NCI-H69 (cell line): ENCODE measurements at regions not wholly inside any gene's neighbourhood (a gene's known extent, or its start where the extent isn't known, plus 50 kb on each side); places are given as distances from the start of the nearest gene placed in this dataset.
"Not testable (repeated sequence)": the region's sequence is repeated elsewhere in the genome, so short reads cannot be mapped to it uniquely, and the experiment has no call there.

Experiments
- DNase-seq: peaks from one replicate; lab custom pipeline; 2025; lab: John Stamatoyannopoulos, UW

DNA sequence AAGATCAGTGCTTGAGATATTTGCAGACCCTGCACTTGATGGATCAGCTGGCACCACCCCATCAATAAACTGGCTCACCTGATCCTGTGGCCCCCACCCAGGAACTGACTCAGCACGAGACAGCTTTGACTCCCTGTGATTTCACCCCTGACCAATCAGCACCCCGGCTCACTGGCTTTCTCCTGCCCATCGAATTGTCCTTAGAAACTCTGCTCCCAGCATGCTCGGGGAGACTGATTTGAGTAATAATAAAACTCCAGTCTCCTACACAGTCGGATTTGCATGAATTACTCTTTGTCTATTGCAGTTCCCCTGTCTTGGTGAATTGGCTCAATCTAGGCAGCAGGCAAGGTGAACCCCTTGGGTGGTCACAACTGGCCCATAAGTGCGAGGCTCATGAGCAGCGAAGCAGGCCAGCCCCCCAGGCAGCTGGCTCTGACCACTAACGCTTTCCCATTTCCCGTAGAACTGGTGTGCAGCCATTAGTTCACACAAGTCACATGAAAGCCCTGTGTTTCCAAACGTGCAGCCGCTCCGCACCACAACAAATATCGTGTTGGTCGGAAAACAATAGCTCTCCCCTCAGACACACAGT, 79.6 kb downstream of the RSPH3 start:
- peak; percentile 19 for DNase-seq

DNA sequence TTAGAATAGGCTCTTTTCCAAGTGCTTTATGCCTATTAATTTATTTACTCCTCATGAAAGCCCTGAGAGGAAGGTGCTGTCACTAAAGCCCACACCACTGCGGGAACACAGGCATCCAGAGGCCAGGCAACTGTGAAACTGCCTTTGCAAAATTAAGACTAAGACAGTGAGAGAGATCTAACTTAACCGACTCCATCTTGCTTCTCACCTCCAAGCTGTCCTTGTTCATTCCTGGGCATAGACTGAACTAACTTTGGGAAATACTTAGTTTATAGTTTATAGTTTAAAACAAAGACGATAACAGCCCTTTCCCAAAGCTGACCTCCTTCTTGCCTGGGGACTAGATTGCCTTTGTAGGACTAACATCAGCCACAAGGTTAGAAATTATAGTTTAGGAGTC, 80.1 kb downstream of the RSPH3 start:
- DNase-seq, result peak; percentile 10

GRCh38 chr6:158916617-158917016, 83.4 kb downstream of the RSPH3 start:
- no peak for DNase-seq

- DNase-seq, result no peak
Measured at GRCh38 chr6:158914923-158915322, 85.1 kb downstream of the RSPH3 start.

DNA sequence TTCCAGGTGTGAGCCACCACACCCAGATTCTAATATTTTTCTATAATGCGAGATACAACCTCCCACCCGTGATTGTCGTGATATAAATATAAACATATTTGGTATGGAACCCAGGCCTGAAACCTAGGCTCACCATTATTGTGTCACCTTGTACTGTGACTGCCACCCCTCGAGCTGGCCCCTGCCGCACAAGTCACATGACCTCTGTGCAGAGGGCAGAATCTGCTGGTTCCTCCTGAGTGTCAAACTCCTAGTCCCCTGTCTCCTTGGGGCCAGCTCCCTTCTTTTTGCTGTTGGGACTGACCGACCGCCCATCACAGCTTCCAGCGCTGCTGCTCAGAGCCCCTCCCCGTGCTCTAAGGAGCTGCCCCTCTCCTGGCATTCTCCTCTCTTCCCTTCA, 86.4 kb downstream of the RSPH3 start:
- DNase-seq, result no peak

DNA sequence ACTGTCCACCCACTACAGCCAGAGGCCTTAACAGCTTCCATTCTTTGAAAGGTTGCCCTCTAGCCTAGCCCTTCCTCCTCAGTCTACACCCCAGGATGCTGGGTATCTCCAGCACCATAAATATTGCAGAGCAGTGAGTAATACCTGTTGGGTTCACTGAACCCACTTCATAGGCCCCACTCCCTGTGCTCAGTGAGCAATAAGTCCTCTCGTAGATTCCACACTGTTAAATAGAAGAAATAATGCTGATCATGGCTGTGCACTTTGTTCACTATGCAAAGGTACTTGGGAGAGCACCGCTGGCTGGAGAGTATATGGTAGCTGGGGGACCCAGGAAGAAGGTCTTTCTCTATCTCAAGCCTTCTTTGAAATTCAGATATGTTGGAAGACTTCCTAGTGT, 87.3 kb downstream of the RSPH3 start:
- DNase-seq, result no peak

- DNase-seq, result peak; percentile 92
Measured at GRCh38 chr6:158911746-158912480, 88.1 kb downstream of the RSPH3 start.

DNA sequence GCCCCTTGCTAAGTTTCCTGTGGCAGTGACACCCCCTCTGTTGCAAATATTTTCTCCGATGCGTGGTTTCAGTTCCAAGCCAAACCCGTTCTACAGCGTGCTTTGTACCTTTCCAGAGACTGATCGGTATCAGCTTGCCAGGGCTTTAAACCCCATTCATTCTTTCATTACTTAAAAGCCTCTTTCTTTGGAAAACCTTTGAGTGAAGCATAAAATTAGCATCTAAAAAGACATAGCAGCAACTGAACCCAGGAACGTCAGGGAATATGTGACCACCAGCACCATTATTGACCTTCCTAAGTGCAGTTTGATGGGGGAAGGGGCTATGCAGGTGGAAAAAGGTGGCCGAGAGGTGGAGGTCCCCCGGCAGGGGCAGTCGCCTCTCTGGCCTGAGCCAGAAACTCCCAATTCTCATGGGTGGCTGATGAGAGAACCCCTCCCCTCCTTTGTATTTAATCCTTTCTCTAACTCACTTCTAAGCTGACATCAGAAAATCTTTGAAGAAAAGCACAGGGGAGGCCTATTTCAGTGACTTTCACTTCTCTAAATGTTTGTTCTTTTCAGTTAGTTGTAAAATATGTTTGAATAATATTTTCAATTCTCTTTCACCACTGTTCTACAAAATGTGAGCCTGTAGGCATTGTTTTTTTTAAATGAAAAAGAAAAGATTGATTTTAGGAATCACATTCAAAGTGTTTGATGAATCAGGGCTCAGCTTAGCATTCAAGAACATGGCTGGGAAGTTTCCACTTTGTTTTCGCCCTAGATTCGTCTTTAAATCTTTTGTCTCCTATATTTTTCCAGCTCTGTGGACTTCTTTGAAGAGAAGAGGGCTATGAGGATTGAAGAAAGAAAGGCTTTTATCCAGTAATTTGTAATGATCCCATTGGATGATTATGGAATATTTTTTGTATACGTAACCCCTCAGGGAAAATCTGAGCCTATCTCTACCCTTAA, 89.2 kb downstream of the RSPH3 start:
- no peak for DNase-seq

GRCh38 chr6:158909938-158910337, 90.1 kb downstream of the RSPH3 start:
- no peak for DNase-seq

GRCh38 chr6:158908606-158909005, 89.4 kb upstream of the EZR start:
- no peak for DNase-seq

DNA sequence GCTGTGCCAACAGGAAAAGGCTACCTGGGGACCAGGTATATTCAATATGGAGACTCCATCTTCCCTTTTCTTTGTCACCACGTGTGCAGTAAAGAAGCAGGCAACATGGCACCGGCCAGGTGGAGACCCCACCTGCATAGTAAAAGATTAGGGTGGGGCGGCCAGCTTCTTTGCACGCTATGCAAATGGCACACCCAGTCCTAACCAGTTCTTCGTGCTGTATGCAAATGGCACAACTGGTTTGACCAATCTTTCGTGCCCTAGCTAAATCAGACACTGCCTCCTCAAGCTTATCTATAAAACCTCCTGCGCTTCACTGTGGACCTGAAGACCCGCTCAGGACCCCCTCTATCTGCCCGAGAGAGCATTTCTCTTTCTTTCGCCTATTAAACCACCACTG, 88.8 kb upstream of the EZR start:
- peak; percentile 37 for DNase-seq

DNA sequence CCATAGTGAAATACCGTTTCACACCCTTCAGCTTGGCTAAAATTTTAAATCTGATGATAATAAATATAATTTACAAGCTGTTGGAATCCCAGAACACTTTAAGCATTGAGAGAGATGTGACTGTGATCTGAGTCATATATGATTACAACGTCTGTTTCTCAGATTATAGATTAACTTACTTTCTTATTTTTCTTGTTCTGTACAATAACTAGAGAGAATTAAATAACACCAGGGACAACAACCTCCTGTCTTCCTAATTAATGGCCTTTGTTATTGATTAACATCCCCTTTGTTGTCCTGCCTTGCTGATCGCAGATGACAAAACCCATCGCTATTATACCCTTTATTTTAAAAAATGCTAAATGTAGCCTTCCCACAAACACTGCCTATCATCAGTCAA, 87.8 kb upstream of the EZR start:
- DNase-seq, result no peak

- DNase-seq, result no peak
Measured at GRCh38 chr6:158905277-158905676, 86.1 kb upstream of the EZR start.

- DNase-seq, result no peak
Measured at GRCh38 chr6:158903801-158904200, 84.6 kb upstream of the EZR start.

- no peak for DNase-seq
Measured at GRCh38 chr6:158900663-158901312, 81.6 kb upstream of the EZR start.

- no peak for DNase-seq
Measured at GRCh38 chr6:158897236-158897635, 78.1 kb upstream of the EZR start.

GRCh38 chr6:158895661-158896060, 76.5 kb upstream of the EZR start:
- no peak for DNase-seq

DNA sequence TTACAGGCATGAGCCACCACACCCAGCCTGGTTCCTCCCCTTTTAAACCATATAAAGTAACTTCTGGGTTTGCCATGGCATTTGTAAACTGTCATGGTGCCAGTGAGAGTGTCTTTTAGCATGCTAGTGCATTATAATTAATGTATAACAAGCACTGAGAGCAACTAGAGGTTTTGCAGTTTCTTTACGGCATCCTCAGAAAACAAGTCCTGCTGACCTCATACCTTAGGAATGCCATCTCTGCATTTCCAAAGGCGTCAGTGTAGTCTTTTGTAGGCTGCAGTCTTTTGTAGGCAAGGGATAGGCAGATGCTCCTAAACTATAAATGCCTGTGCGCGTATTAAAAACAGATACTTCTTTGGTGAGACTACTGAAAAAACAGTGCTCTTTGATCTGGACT, 75.0 kb upstream of the EZR start:
- DNase-seq, result no peak

GRCh38 chr6:158892266-158892665, 73.1 kb upstream of the EZR start:
- no peak for DNase-seq

- DNase-seq, result not testable (repeated sequence)
Measured at GRCh38 chr6:158891560-158891959, 72.4 kb upstream of the EZR start.

DNA sequence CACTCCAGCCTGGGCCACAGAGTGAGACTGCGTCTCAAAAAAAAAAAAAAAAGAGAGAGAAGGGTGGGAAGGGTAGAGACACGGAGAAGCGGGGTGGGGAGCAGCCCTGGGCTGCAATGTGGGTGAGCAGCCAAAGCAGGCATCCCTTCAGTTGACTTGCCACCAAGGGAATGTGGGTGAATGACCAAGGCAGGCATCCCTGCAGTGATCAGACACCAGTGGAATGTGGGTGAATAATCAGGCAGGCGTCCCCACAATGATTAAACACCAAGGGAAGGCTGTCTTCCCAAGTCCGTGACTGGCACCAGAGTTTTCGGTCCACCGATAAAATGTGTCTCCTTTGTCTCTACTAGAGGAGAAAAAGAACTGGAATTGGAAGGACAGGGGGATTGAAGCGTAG, 69.0 kb upstream of the EZR start:
- DNase-seq, result not testable (repeated sequence)

DNA sequence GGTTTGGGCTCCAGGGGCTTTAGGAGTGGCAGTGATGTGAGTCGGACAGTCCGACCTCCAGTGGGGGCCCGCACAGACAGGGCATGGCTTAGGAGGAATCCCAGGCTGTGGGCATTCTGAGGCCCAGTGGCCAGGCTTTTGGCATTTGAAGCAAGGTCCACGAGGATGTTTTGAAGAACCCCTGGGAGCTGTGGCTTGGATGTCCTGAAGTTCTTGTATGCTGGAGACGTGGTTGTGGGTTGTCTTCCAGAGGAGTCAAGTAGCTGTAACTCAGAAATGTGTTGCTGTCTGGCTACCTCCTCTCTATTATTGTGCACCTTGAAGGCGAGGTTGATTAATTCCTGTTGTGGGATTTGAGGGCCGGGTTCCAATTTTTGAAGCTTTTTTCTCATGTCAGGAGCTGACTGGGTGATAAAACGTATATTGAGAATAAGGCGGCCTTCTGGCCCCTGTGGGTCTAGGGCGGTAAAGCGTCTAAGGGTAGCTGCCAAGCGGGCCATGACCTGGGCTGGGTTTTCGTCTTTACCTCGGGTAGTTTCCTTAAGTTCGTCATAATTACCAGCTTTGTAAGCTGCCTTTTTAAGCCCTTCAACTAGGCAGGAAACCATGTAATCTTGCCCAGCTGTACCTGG, 67.3 kb upstream of the EZR start:
- not testable (repeated sequence) for DNase-seq
